Left cardiac atrium (tissue), 4 donors: ENCODE measurements at regions not wholly inside any gene's neighbourhood (a gene's known extent, or its start where the extent isn't known, plus 50 kb on each side); places are given as distances from the start of the nearest gene placed in this dataset.
"Not testable (repeated sequence)": the region's sequence is repeated elsewhere in the genome, so short reads cannot be mapped to it uniquely, and the experiment has no call there.

Source experiments
- ATAC-seq, 2 donors: fragments of 200-7000 bp; cut with Tn5 transposase; one replicate each; pipeline ENCODE4 v1.9.1; 2020; ENCODE audit warnings: mild to moderate bottlenecking in 2 of 2, moderate library complexity in 2 of 2
- DNase-seq: peaks from one replicate; pipeline ENCODE4 v3.0.0-alpha.2; 2020
- intact Hi-C, 2 donors: fragments of 100-400 bp; cut with DNase I; formaldehyde crosslinking; loops; one replicate each; pipeline versions ENCODE4 v1.14.1 to v1.15.1; 2022 to 2023
- donor health status: DM: no; HTN: yes; CAD: no.
- donor health status: DM: no; HTN: yes; CAD: no; lungs with severe emphysema.
- donor health status: DM: yes; HTN: yes; CAD: no.
- donor health status: Dilated cardiomyopathy.

- DNase-seq, ATAC-seq, intact Hi-C loops: not testable (repeated sequence)
Observed at GRCh38 chr21:8757399-8758093, 1763.8 kb upstream of the TPTE start.

- ATAC-seq, intact Hi-C loops: not testable (repeated sequence)
- DNase-seq: peak; percentile 20
Observed at GRCh38 chr21:8758921-8759367, 1762.4 kb upstream of the TPTE start.

- intact Hi-C loops, DNase-seq, ATAC-seq: not testable (repeated sequence)
Observed at GRCh38 chr21:8762241-8762640, 1759.1 kb upstream of the TPTE start.

- intact Hi-C loops, ATAC-seq, DNase-seq: not testable (repeated sequence)
Observed at GRCh38 chr21:8764416-8764815, 1757.0 kb upstream of the TPTE start.

GRCh38 chr21:8766142-8766541, 1755.2 kb upstream of the TPTE start:
- intact Hi-C loops, DNase-seq: not testable (repeated sequence)

GRCh38 chr21:8772910-8773514, 1748.4 kb upstream of the TPTE start:
- intact Hi-C loops, DNase-seq, ATAC-seq: not testable (repeated sequence)

More at GRCh38 chr21:8766142-8766541, 1755.2 kb upstream of the TPTE start:
- ATAC-seq: not testable (repeated sequence)

GRCh38 chr21:8775591-8776215, 1745.7 kb upstream of the TPTE start:
- ATAC-seq, DNase-seq, intact Hi-C loops: not testable (repeated sequence)

GRCh38 chr21:8777260-8777659, 1744.1 kb upstream of the TPTE start:
- DNase-seq, ATAC-seq, intact Hi-C loops: not testable (repeated sequence)

- DNase-seq, ATAC-seq, intact Hi-C loops: not testable (repeated sequence)
Observed at GRCh38 chr21:8778323-8779085, 1742.9 kb upstream of the TPTE start.

- DNase-seq, intact Hi-C loops, ATAC-seq: not testable (repeated sequence)
Observed at GRCh38 chr21:8812840-8813239, 1708.5 kb upstream of the TPTE start.

- DNase-seq: peak; percentile 15
- intact Hi-C loops, ATAC-seq: not testable (repeated sequence)
Observed at GRCh38 chr21:8834264-8834663, 1687.1 kb upstream of the TPTE start.
